HCT116 (cell line): ENCODE measurements at regions not wholly inside any gene's neighbourhood (a gene's known extent, or its start where the extent isn't known, plus 50 kb on each side); places are given as distances from the start of the nearest gene placed in this dataset.

Experiments
- ATAC-seq: fragments of 200-7000 bp; cut with Tn5 transposase; 2 replicates; pipeline ENCODE4 v1.9.1; 2020; ENCODE audit warnings: mild to moderate bottlenecking, moderate library complexity
- BruUV-seq: library from RNA; stranded (reverse); fragments of 400-500 nt; replicated peaks from 2 replicates; lab custom pipeline; 2021; lab: Mats Ljungman, UMichigan
- CTCF ChIA-PET: fragments of 300-600 bp; sonication (Branson Sonifier 250); formaldehyde crosslinking; loops from one replicate; lab custom pipeline; 2021; ENCODE audit warnings: antibody characterized with exemption; lab: Charles Lee
- POLR2A ChIA-PET: fragments of 300-600, 350-600 bp; sonication (Branson Sonifier 250); formaldehyde crosslinking; loops from one replicate; lab custom pipeline; 2021; ENCODE audit warnings: antibody characterized with exemption; lab: Charles Lee
- RAD21 ChIA-PET, 2 experiments: fragments of 300-600 bp; sonication (Branson Sonifier 250); formaldehyde crosslinking; loops; one replicate each; lab custom pipeline; 2023; ENCODE audit warnings: low total read pairs in 2 of 2; ENCODE audit not compliant: uncharacterized antibody in 2 of 2, unreplicated experiment in 2 of 2, low non-redundant PET in 1 of 2; lab: Charles Lee
- DNase-seq: peaks from one replicate; pipeline ENCODE4 v3.0.0-alpha.2; 2010; ENCODE audit warnings: low read depth, low spot score
- H2AFZ ChIP-seq: fragments of 200-600 bp; shearing (Covaris generic), sonication (generic); 2 replicates; pipeline ENCODE4 v1.6.1; 2017; ENCODE audit warnings: low read depth, mixed run types, mixed read lengths, antibody characterized with exemption, low read length; ENCODE audit not compliant: poor library complexity, severe bottlenecking
- H3K27ac ChIP-seq: 2 replicates; pipeline ENCODE4 v1.5.1; 2012; ENCODE audit warnings: low read depth, low read length
- H3K27me3 ChIP-seq: fragments of 200-600 bp; sonication (generic); 2 replicates; pipeline ENCODE4 v1.6.1; 2016; ENCODE audit warnings: mixed run types, low read length, mixed read lengths; ENCODE audit not compliant: insufficient read depth
- H3K36me3 ChIP-seq, 2 experiments: fragments of 200-500 bp in 1 of 2; fragments of 200-600 bp in 1 of 2; sonication (Bioruptor generic) in 1 of 2; sonication (generic) in 1 of 2; 2 replicates each; pipeline versions ENCODE4 v1.5.1 to v1.6.1; 2014 to 2016; ENCODE audit warnings: low read length in 2 of 2, inconsistent platforms in 1 of 2, mixed read lengths in 1 of 2, mixed run types in 1 of 2; ENCODE audit not compliant: insufficient read depth in 2 of 2, control insufficient read depth in 1 of 2
- H3K4me1 ChIP-seq, 2 experiments: fragments of 200-600 bp in 1 of 2; sonication (generic) in 1 of 2; 2 replicates each; pipeline versions ENCODE4 v1.5.1 to v1.6.1; 2012 to 2017; ENCODE audit warnings: low read length in 2 of 2, inconsistent platforms in 1 of 2, mild to moderate bottlenecking in 1 of 2, mixed read lengths in 1 of 2, mixed run types in 1 of 2, moderate library complexity in 1 of 2; ENCODE audit not compliant: insufficient read depth in 2 of 2, control insufficient read depth in 1 of 2
- H3K4me2 ChIP-seq: fragments of 200-600 bp; sonication (generic); 2 replicates; pipeline ENCODE4 v1.6.1; 2017; ENCODE audit warnings: mixed run types, low read length, mixed read lengths
- H3K4me3 ChIP-seq, 2 experiments: fragments of 200-600 bp in 1 of 2; sonication (generic) in 1 of 2; replicated peaks in 1 of 2; 2 replicates each; pipeline ENCODE4 v1.5.1; 2011 to 2016; ENCODE audit warnings: low read length in 2 of 2, control low read depth in 1 of 2, low read depth in 1 of 2, mild to moderate bottlenecking in 1 of 2, mixed read lengths in 1 of 2, mixed run types in 1 of 2
- H3K79me2 ChIP-seq: fragments of 200-600 bp; sonication (generic); 2 replicates; pipeline ENCODE4 v1.6.1; 2017; ENCODE audit warnings: mild to moderate bottlenecking, mixed run types, low read length, moderate library complexity, mixed read lengths; ENCODE audit not compliant: insufficient read depth
- H3K9ac ChIP-seq: fragments of 200-600 bp; sonication (generic); 2 replicates; pipeline ENCODE4 v1.6.1; 2016; ENCODE audit warnings: low read length, mixed read lengths
- H3K9me2 ChIP-seq: fragments of 200-600 bp; sonication (generic), shearing (Covaris generic); 2 replicates; pipeline ENCODE4 v1.6.1; 2017; ENCODE audit warnings: mixed run types, mild to moderate bottlenecking, moderate library complexity; ENCODE audit not compliant: insufficient read depth
- H3K9me3 ChIP-seq, 2 experiments: fragments of 200-500 bp in 1 of 2; fragments of 200-600 bp in 1 of 2; sonication (Bioruptor generic) in 1 of 2; sonication (generic) in 1 of 2; 2 replicates each; pipeline ENCODE4 v1.6.1; 2014 to 2017; ENCODE audit warnings: low read length in 2 of 2, mixed read lengths in 2 of 2, inconsistent platforms in 1 of 2, low read depth in 1 of 2, mild to moderate bottlenecking in 1 of 2, mixed run types in 1 of 2, moderate library complexity in 1 of 2; ENCODE audit not compliant: control insufficient read depth in 1 of 2, insufficient read depth in 1 of 2
- H4K20me1 ChIP-seq: fragments of 200-600 bp; sonication (generic), shearing (Covaris generic); 2 replicates; pipeline ENCODE4 v1.6.1; 2017; ENCODE audit warnings: mixed run types, mild to moderate bottlenecking, moderate library complexity; ENCODE audit not compliant: insufficient read depth
- CBX3 ChIP-seq: IDR thresholded peaks from 2 replicates; pipeline ENCODE4 v1.6.1; 2012; ENCODE audit warnings: low read depth
- CEBPB ChIP-seq: IDR thresholded peaks from 2 replicates; pipeline ENCODE4 v1.6.1; 2012; ENCODE audit warnings: low read depth
- EGR1 ChIP-seq: IDR thresholded peaks from 2 replicates; pipeline ENCODE4 v1.6.1; 2012; ENCODE audit warnings: low read depth
- ELF1 ChIP-seq: IDR thresholded peaks from 2 replicates; pipeline ENCODE4 v1.6.1; 2012; ENCODE audit warnings: low read depth, borderline replicate concordance
- EZH2 ChIP-seq: fragments of 200-600 bp; sonication (generic); IDR thresholded peaks from 2 replicates; pipeline ENCODE4 v1.6.1; 2017; ENCODE audit warnings: antibody characterized with exemption, mixed run types
- EZH2phosphoT487 ChIP-seq: fragments of 200-600 bp; IDR thresholded peaks from 2 replicates; pipeline ENCODE4 v1.6.1; 2018; ENCODE audit warnings: antibody characterized with exemption, borderline replicate concordance
- FOSL1 ChIP-seq: IDR thresholded peaks from 2 replicates; pipeline ENCODE4 v1.6.1; 2012; ENCODE audit warnings: low read depth
- JUND ChIP-seq: IDR thresholded peaks from 2 replicates; pipeline ENCODE4 v1.6.1; 2012
- POLR2A ChIP-seq: IDR thresholded peaks from 2 replicates; pipeline ENCODE4 v1.7.0; 2011; ENCODE audit warnings: borderline replicate concordance; ENCODE audit not compliant: insufficient read depth, insufficient read length; ENCODE audit errors: extremely low read depth
- RAD21 ChIP-seq: IDR thresholded peaks from 2 replicates; pipeline ENCODE4 v1.6.1; 2012; ENCODE audit warnings: low read depth, mild to moderate bottlenecking
- SIN3A ChIP-seq: IDR thresholded peaks from 2 replicates; pipeline ENCODE4 v1.6.1; 2012; ENCODE audit warnings: low read depth
- SRF ChIP-seq: IDR thresholded peaks from 2 replicates; pipeline ENCODE4 v1.6.1; 2012; ENCODE audit warnings: low read depth
- ZNF274 ChIP-seq: fragments of 200-500 bp; sonication (Bioruptor generic); IDR thresholded peaks from 2 replicates; pipeline ENCODE4 v1.6.1; 2014; ENCODE audit warnings: mild to moderate bottlenecking, low read depth, low read length, inconsistent platforms
- intact Hi-C: fragments of 100-400 bp; cut with micrococcal nuclease; formaldehyde crosslinking; loops from 2 replicates; pipeline ENCODE4 v1.10.0; 2022
- TF ChIP-seq, protein P1 (sequence below): IDR thresholded peaks from 2 replicates; pipeline ENCODE4 v1.6.1; 2012
- TF ChIP-seq, protein P2 (sequence below): IDR thresholded peaks from 2 replicates; pipeline ENCODE4 v1.6.1; 2012
- TF ChIP-seq, protein P3 (sequence below), 3 experiments: fragments of 200-600 bp in 1 of 3; sonication (generic) in 1 of 3; IDR thresholded peaks in 2 of 3; conservative IDR thresholded peaks in 1 of 3; 2 replicates each; pipeline ENCODE4 v1.5.1; 2012 to 2017; ENCODE audit warnings: low read depth in 2 of 3, low read length in 2 of 3, antibody characterized with exemption in 1 of 3, borderline replicate concordance in 1 of 3, control low read depth in 1 of 3, mild to moderate bottlenecking in 1 of 3, mixed read lengths in 1 of 3, mixed run types in 1 of 3, moderate library complexity in 1 of 3; ENCODE audit not compliant: insufficient read depth in 1 of 3
- TF ChIP-seq, protein P4 (sequence below): IDR thresholded peaks from 2 replicates; pipeline ENCODE4 v1.6.1; 2012; ENCODE audit warnings: low read depth

DNA sequence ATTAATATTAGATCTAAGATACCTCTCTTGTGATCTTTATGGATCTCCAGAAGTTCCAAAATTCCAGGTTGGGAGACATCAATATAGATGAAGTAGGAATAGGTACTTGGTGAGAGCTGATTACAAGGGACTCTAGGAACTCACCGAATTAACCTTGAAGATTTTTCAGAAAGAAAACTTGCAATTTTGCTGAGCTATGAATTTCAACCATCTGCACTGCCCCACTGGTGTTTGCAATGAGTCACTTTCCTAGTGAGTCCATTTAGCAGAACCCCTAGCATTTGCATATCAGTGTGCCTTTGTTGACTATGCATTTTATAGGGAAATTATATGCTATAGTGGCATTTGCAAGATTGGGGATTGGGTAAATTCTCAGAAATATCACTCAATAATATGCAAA, 122.0 kb downstream of the CTNND1 start:
- CTCF ChIA-PET = no interaction called here
- intact Hi-C loops = no loop called here
- H3K4me3 ChIP-seq = no peak overlapping the region

More for the DNA sequence above, 122.0 kb downstream of the CTNND1 start:
- ChIA-PET RAD21 (no interaction called here), POLR2A (no interaction called here)
- TF ChIP-seq RAD21 = no peak
- TF ChIP-seq POLR2A = no peak
- no peak for TF ChIP-seq CBX3
- TF ChIP-seq, protein P1, sequence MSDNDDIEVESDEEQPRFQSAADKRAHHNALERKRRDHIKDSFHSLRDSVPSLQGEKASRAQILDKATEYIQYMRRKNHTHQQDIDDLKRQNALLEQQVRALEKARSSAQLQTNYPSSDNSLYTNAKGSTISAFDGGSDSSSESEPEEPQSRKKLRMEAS = no peak
- no peak for TF ChIP-seq ELF1
- TF ChIP-seq, protein P2, sequence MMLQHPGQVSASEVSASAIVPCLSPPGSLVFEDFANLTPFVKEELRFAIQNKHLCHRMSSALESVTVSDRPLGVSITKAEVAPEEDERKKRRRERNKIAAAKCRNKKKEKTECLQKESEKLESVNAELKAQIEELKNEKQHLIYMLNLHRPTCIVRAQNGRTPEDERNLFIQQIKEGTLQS = no peak
- TF ChIP-seq EZH2 = no peak
- TF ChIP-seq, protein P3, sequence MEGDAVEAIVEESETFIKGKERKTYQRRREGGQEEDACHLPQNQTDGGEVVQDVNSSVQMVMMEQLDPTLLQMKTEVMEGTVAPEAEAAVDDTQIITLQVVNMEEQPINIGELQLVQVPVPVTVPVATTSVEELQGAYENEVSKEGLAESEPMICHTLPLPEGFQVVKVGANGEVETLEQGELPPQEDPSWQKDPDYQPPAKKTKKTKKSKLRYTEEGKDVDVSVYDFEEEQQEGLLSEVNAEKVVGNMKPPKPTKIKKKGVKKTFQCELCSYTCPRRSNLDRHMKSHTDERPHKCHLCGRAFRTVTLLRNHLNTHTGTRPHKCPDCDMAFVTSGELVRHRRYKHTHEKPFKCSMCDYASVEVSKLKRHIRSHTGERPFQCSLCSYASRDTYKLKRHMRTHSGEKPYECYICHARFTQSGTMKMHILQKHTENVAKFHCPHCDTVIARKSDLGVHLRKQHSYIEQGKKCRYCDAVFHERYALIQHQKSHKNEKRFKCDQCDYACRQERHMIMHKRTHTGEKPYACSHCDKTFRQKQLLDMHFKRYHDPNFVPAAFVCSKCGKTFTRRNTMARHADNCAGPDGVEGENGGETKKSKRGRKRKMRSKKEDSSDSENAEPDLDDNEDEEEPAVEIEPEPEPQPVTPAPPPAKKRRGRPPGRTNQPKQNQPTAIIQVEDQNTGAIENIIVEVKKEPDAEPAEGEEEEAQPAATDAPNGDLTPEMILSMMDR (IDR thresholded peaks at IDR 0.05 in 2 of 3, conservative IDR thresholded peaks at IDR 0.05 in 1 of 3; ENCODE audit: borderline replicate concordance in 1 of 3, insufficient read depth in 1 of 3, low read depth in 2 of 3, low read length in 2 of 3) = no peak
- TF ChIP-seq ZNF274 = no peak
- TF ChIP-seq JUND = no peak
- TF ChIP-seq SRF = no peak
- TF ChIP-seq CEBPB = no peak
- no peak for TF ChIP-seq EZH2phosphoT487
- no peak for TF ChIP-seq SIN3A
- TF ChIP-seq, protein P4, sequence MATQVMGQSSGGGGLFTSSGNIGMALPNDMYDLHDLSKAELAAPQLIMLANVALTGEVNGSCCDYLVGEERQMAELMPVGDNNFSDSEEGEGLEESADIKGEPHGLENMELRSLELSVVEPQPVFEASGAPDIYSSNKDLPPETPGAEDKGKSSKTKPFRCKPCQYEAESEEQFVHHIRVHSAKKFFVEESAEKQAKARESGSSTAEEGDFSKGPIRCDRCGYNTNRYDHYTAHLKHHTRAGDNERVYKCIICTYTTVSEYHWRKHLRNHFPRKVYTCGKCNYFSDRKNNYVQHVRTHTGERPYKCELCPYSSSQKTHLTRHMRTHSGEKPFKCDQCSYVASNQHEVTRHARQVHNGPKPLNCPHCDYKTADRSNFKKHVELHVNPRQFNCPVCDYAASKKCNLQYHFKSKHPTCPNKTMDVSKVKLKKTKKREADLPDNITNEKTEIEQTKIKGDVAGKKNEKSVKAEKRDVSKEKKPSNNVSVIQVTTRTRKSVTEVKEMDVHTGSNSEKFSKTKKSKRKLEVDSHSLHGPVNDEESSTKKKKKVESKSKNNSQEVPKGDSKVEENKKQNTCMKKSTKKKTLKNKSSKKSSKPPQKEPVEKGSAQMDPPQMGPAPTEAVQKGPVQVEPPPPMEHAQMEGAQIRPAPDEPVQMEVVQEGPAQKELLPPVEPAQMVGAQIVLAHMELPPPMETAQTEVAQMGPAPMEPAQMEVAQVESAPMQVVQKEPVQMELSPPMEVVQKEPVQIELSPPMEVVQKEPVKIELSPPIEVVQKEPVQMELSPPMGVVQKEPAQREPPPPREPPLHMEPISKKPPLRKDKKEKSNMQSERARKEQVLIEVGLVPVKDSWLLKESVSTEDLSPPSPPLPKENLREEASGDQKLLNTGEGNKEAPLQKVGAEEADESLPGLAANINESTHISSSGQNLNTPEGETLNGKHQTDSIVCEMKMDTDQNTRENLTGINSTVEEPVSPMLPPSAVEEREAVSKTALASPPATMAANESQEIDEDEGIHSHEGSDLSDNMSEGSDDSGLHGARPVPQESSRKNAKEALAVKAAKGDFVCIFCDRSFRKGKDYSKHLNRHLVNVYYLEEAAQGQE = no peak
- no peak for TF ChIP-seq FOSL1
- TF ChIP-seq EGR1 = no peak
- no TSS peak for BruUV-seq
- H3K9me2 ChIP-seq = no peaks in the 10 kb centered on the region
- no peaks in the 10 kb centered on the region for H3K79me2 ChIP-seq
- H3K9ac ChIP-seq = no peak overlapping the region
- H3K36me3 ChIP-seq = no peaks in the 10 kb centered on the region
- no peaks in the 10 kb centered on the region for H4K20me1 ChIP-seq
- no peak overlapping the region for H2AFZ ChIP-seq
- H3K4me2 ChIP-seq = no peak overlapping the region
- no peaks in the 10 kb centered on the region for H3K4me1 ChIP-seq
- peaks cover 6% of the 10 kb centered on the region for H3K27me3 ChIP-seq
- no peak overlapping the region for H3K27ac ChIP-seq
- H3K9me3 ChIP-seq = no peaks in the 10 kb centered on the region
- no peak for DNase-seq
- no peak for ATAC-seq
